HG03575 (cell line): ENCODE measurements at regions not wholly inside any gene's neighbourhood (a gene's known extent, or its start where the extent isn't known, plus 50 kb on each side); places are given as distances from the start of the nearest gene placed in this dataset.
"Not testable (repeated sequence)": the region's sequence is repeated elsewhere in the genome, so short reads cannot be mapped to it uniquely, and the experiment has no call there.

ENCODE experiments used
- ATAC-seq: cut with Tn5 transposase; IDR thresholded peaks from one replicate; pipeline ENCODE4 v1.9.1; 2021; ENCODE audit not compliant: unreplicated experiment, insufficient number of reproducible peaks, low FRiP score; ENCODE audit errors: extremely low read depth

DNA sequence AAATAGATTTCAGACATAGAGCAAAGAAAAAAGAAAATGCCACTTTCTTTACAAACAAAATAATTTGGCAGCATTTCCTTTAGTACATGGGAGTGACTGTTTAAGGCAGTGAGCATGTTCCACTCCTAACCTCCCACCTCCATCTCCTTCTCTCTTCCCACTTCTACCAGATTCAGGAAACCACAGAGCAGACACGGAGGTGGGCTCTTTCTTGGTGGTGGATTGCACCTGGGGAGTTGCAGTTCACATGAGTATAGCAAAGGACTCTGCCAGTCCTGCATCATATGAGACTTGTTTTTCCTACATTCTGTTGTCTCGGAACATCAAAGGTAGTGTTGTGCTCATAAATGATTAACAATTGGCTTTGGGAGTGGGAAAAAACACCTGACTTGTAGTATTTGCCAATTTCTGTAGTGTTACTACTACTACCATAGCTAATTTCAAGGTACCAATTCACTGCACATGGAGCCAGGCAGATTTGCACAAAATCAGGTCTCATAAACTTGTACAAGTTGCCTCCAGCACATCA, 137.2 kb downstream of the SPP2 start:
- ATAC-seq, result no peak

DNA sequence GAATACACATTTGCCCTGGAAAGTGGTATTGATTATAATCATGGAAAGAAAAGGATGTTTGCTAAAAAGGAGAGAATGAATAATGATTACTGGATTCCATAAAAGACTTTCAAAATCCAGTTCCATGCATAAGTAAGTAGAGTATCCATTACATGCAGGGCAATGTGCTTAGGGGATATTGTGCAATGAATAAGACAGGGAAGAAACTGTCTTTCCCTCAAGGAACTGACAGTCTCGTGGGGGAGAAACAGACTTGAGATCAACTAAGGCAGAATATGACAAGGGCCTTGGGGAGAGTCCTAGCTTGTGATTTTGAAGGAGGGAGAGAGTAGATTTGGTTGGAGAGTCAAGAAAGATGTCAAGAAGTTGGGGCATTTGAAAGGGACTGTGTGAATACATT, 130.6 kb downstream of the SPP2 start:
- no peak for ATAC-seq

DNA sequence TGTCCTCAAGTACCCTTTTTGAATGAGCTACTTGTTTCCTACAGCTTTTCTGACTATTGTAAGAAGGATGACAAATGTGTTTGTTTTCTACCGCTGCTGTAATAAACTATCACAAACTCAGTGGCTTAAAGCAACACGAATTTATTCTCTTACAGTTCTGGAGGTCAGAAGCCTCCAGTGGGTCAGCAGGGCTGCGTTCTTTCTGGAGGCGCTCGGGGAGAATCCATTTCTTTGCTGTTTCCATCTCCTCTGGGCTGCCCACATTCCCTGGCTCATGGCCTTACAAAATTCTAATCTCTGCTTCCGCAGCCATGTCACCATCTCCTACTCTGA, 128.5 kb downstream of the SPP2 start:
- ATAC-seq, result no peak

DNA sequence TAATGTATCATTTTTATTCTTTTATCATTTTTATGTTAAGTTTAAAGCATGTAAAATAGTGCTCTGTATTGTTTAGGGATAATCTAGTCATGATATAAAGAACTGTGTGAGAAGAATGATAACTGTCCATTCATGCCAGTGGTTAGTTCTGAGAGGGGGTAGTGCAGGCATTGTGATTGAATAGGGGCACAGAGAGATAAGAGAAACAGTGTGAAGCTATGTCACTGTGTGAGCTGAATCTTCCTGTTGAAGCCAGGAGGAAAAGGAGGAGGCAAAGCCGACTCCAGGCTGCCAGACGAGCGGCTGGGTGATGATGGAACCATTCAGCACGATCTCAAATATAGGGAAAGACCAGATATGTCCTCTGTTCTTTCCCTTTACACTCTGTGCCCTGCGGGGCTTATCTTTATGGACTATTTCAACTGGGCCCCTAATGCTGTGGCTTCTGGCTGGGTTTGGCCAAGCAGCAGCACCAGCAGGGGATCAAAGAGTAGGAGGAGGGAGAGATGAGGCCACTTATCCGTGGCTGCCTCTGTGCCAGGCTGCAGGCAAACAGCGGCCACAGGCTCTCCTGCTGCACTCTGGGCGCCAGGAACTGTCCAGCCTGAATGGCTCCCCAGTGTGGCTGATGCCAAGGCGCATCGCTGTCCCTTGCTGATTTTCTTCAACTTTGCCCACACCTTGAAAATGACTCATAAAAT, 128.0 kb downstream of the SPP2 start:
- ATAC-seq, result no peak

GRCh38 chr2:234175649-234176048, 125.1 kb downstream of the SPP2 start:
- no peak for ATAC-seq

DNA sequence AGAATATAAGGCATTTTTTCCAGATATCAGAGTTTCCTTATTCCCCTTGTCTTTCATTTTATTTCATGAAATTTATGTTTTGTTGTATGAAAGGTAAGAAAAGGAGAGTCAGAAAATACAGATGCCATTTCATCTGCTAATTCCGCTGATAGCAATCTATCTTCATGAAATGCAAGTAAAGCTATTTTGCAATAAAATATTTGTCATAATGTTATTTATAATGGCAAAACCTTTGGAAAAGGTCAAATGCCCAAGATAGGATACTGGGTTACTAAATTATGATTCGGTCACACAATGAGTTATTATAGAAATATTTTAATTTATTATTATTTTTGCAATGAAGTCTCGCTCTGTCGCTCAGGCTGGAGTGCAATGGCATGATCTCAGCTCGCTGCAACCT, 124.2 kb downstream of the SPP2 start:
- ATAC-seq, result no peak

DNA sequence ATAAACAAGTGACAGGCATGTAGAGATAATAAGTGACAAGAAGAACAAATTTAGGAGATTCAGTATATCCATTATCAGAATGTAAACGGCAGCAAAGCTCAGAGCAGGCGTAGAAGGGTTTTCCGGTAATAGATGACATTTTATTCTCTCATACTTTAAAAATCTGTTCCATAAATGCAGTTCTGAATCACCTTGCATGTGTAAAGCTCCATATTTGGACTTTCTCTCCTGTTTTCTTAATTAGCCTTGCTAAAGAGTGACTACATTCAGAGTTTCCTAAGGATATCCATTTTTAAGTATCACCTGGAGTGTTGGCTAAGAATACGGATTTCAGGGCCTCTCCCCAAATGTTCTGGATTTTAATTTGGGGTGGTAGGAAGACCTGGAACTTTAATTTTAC, 122.0 kb downstream of the SPP2 start:
- no peak for ATAC-seq

DNA sequence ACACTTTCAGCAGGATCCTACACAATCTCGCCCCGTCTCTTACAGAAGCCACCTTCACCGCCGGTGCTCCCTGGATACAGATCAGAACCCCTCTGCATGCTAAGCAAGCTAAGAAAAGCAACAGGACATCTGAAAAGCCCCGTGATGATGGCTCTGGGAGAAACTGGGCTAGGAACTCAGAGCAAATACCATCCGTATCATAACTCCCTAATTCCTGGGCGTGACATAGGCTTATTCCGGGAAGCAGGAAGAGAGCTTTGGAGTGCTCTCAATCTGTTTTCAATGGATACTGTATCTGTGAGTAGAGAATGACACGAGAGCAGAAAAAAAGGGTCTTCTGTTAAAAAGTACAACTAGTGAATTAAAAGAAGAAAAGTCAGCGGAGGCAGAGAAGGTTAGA, 121.6 kb downstream of the SPP2 start:
- ATAC-seq, result no peak

GRCh38 chr2:234171666-234172065, 121.2 kb downstream of the SPP2 start:
- ATAC-seq, result no peak

GRCh38 chr2:234169674-234170073, 119.2 kb downstream of the SPP2 start:
- ATAC-seq, result no peak

DNA sequence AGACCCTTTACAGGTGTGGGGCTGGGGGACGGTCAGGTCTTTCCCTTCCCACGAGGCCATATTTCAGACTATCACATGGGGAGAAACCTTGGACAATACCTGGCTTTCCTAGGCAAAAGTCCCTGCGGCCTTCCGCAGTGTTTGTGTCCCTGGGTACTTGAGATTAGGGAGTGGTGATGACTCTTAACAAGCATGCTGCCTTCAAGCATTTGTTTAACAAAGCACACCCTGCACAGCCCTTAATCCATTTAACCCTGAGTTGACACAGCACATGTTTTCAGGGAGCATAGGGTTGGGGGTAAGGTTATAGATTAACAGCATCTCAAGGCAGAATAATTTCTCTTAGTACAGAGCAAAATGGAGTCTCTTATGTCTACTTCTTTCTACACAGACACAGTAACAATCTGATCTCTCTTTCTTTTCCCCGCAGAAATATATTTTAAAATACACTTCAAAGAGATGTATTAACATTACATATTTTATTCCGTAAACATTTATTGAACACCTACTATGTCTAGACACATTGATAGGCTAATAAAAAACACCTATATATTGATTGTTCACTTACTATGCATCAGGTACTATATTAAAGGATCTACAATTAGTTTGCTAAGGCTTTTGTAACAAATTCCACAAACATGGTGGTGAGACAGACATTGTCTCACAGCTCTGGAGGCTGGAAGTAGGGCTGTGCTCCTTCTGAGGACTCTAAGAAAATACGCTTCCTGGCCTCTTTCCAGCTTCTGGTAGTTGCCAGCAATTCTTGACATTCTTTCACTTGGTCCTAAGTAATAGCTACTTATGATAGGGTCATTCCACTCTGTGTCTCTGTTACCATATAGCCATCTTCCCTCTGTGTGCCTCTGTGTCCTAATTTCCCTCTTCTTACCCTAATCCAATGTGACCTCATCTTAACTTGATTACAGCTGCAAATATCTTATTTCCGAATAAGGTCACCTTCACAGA, 118.4 kb downstream of the SPP2 start:
- not testable (repeated sequence) for ATAC-seq

- no peak for ATAC-seq
Measured at GRCh38 chr2:234166531-234166930, 116.0 kb downstream of the SPP2 start.

GRCh38 chr2:234165421-234165820, 114.9 kb downstream of the SPP2 start:
- ATAC-seq, result no peak

DNA sequence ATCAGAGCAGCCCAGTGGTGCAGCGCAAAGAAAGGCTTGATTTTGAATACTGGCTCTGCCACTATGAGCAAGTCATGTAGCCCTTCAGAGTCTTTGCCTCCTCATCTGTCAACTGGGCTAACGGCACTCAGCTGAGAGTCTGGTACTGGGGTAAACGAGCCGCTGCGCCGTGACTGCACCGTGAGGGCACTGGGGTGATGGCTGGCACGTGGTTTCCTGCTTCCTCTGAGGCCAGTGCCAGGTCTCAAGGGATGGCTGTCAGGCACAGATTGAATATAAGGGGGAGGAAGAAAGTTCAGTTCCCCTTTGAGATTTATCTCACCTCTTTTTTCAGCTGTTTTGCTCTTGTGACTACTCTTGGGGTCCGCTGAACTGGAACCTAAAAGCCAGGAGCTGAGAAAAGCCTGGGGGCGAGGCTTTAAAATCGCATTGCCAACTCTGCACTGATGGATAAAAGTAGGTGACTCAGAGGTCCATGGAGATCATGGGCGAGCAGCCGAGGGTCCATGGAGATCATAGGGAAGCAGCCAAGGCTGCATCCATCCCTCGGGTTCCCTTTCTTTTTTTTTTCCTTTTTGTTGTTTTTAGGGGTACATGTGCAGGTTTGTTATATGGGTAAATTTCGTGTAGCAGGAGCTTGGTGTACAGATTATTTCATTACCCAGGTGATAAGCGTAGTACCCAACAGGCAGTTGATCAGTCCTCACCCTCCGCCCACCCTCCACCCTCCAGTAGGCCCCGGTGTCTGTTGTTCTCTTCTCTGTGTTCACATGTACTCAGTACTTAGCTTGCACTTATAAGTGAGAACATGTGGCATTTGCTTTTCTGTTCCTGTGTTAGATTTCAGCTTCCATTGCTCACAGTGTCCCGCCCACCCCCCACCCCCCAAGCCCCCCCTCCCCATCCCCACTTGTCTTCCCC, 114.3 kb downstream of the SPP2 start:
- no peak for ATAC-seq

DNA sequence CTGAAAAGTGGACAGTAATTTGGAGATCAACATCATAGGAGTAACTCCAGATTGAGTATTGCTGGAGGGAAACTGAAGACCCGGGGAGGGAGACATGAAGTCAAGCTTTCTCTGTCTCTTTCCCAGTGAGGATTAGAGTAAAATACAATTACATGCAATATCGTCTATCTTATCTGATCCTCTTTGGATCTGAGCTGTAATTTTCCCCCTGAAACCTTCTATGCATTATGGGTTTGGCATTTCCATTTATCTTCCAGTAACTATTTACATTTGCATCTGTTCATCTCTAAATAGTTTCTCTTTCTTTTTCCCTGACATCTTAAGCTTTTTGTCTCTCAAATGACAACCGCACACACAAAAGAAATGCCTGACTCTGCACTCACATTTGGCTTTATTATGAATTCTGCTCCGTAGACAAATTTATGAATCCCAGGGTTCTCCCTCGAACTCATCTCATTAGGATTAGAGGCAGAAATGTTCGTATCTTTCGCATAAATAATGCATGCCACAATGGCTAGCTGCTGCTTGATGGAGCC, 113.1 kb downstream of the SPP2 start:
- no peak for ATAC-seq

- no peak for ATAC-seq
Measured at GRCh38 chr2:234162861-234163260, 112.4 kb downstream of the SPP2 start.

DNA sequence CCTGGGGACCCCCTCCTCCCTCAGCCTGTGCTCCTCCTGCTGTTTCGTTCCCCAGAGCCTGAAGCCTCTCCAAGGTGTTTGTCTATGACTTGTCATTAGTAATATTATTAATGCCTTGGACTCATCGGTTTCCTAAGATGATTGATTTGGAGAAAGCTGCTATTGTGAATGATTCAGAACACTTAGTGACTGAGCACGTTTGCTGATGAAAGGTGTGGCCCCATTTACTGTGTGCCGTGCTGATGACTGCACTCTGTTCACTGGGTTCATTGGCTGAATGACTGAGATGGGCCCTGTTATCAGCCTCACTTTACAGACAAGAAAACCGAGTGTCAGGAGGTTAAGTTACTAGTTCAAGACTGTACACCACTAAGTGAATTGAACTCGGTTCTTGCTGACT, 111.4 kb downstream of the SPP2 start:
- no peak for ATAC-seq

- ATAC-seq, result no peak
Measured at GRCh38 chr2:234158812-234159211, 108.3 kb downstream of the SPP2 start.
